HuH-7 (cell line): ENCODE measurements at regions not wholly inside any gene's neighbourhood (a gene's known extent, or its start where the extent isn't known, plus 50 kb on each side); places are given as distances from the start of the nearest gene placed in this dataset.

Source experiments
- DNase-seq: peaks from one replicate; pipeline ENCODE4 v3.0.0; 2011; ENCODE audit warnings: low spot score

- DNase-seq = peak; percentile 32
Measured at GRCh38 chr1:165073185-165074007, 283.1 kb downstream of the LMX1A start.

- DNase-seq = no peak
Measured at GRCh38 chr1:165070675-165071074, 285.8 kb downstream of the LMX1A start.

- DNase-seq = no peak
Measured at GRCh38 chr1:165069829-165070228, 286.7 kb downstream of the LMX1A start.

- no peak for DNase-seq
Measured at GRCh38 chr1:165068741-165069140, 287.8 kb downstream of the LMX1A start.

- no peak for DNase-seq
Measured at GRCh38 chr1:165067829-165068228, 288.7 kb downstream of the LMX1A start.

- DNase-seq = no peak
Measured at GRCh38 chr1:165063181-165063965, 293.1 kb downstream of the LMX1A start.

GRCh38 chr1:165062346-165062745 is 294.2 kb downstream of the LMX1A start:
- DNase-seq = no peak

- no peak for DNase-seq
Measured at GRCh38 chr1:165060285-165060793, 296.2 kb downstream of the LMX1A start.

- no peak for DNase-seq
Measured at GRCh38 chr1:165057956-165058355, 298.6 kb downstream of the LMX1A start.

GRCh38 chr1:165056914-165057313 is 299.6 kb downstream of the LMX1A start:
- DNase-seq = no peak

- no peak for DNase-seq
Measured at GRCh38 chr1:165055581-165055980, 300.9 kb downstream of the LMX1A start.

GRCh38 chr1:165054627-165055026 is 301.9 kb downstream of the LMX1A start:
- DNase-seq = no peak

- DNase-seq = no peak
Measured at GRCh38 chr1:165053351-165053750, 303.2 kb downstream of the LMX1A start.

GRCh38 chr1:165052936-165053335 is 303.6 kb downstream of the LMX1A start:
- no peak for DNase-seq

- no peak for DNase-seq
Measured at GRCh38 chr1:165052431-165052830, 304.1 kb downstream of the LMX1A start.

- no peak for DNase-seq
Measured at GRCh38 chr1:165050246-165050645, 306.3 kb downstream of the LMX1A start.

- DNase-seq = no peak
Measured at GRCh38 chr1:165047994-165048393, 308.5 kb downstream of the LMX1A start.

- DNase-seq = no peak
Measured at GRCh38 chr1:165045902-165046301, 310.6 kb downstream of the LMX1A start.

- no peak for DNase-seq
Measured at GRCh38 chr1:165040641-165041040, 315.9 kb downstream of the LMX1A start.

- no peak for DNase-seq
Measured at GRCh38 chr1:165039996-165040395, 316.5 kb downstream of the LMX1A start.

GRCh38 chr1:165036403-165036802 is 320.1 kb downstream of the LMX1A start:
- no peak for DNase-seq

- DNase-seq = no peak
Measured at GRCh38 chr1:165034136-165034809, 322.2 kb downstream of the LMX1A start.

GRCh38 chr1:165031001-165031400 is 325.5 kb downstream of the LMX1A start:
- no peak for DNase-seq
